ENCODE measurements at regions not wholly inside any gene's neighbourhood (a gene's known extent, or its start where the extent isn't known, plus 50 kb on each side); places are given as distances from the start of the nearest gene placed in this dataset.

DNA sequence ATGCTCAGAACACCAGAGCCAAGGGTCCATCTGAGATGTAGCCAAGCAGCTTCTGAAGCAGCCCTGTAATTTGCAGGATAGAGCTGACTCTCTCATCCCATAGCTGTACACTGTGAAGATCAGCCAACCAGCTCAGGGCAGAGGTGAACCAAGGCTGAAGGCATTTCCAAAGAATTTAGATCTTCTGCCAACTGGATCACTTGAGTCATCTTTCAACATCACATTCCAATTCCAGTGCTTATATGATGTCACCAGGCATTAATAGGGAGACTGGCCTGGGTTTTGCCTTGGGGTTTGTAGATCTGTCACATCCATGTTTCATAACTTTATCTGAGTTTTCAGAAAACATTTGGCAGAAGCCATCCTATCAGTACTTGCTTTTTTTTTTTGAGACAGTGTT is 98.2 kb downstream of the NR2F2 start:
- Histone ChIP-seq H3K27ac (no peak overlapping the region), H3K4me3 (no peak overlapping the region), H3K4me1 (ENCODE audit: insufficient read depth) (no peaks in the 10 kb centered on the region), H3K27me3 (no peaks in the 10 kb centered on the region), H3K36me3 (no peaks in the 10 kb centered on the region), H3K9me3 (no peaks in the 10 kb centered on the region)
- DNase-seq = no peak
- TF ChIP-seq, protein P1, sequence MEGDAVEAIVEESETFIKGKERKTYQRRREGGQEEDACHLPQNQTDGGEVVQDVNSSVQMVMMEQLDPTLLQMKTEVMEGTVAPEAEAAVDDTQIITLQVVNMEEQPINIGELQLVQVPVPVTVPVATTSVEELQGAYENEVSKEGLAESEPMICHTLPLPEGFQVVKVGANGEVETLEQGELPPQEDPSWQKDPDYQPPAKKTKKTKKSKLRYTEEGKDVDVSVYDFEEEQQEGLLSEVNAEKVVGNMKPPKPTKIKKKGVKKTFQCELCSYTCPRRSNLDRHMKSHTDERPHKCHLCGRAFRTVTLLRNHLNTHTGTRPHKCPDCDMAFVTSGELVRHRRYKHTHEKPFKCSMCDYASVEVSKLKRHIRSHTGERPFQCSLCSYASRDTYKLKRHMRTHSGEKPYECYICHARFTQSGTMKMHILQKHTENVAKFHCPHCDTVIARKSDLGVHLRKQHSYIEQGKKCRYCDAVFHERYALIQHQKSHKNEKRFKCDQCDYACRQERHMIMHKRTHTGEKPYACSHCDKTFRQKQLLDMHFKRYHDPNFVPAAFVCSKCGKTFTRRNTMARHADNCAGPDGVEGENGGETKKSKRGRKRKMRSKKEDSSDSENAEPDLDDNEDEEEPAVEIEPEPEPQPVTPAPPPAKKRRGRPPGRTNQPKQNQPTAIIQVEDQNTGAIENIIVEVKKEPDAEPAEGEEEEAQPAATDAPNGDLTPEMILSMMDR (IDR thresholded peaks at IDR 0.05) = no peak
- TF ChIP-seq POLR2A (IDR thresholded peaks at IDR 0.05) (no peak), EP300 (IDR thresholded peaks at IDR 0.05) (no peak)
- intact Hi-C loops (cut with DNase I) = no loop called here

DNA sequence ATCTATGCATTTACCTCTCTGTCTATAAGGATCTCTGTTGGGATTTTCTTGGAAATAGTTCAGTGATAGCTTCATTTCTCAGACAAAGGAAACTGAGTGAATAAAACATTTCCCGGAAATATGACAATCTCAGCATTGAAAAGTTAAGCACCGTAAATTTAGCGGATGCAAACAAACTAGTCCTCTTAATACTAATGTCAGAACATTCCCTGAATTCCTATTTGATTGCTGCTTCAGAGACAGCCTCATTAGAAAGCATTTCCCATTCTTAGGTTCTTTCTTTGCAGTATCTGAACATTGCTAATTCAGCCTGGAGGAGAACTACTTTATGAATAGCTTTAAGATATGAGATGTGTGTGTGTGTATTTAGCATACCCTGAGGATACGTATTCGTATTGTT is 101.3 kb downstream of the NR2F2 start:
- WGBS, 3 donors = 67 to 77% (median 76%) methylated on average over 5 of the region's 5 CpGs
- H3K36me3 ChIP-seq = no peaks in the 10 kb centered on the region
- no peak overlapping the region for H3K27ac ChIP-seq
- DNase-seq = no peak
- TF ChIP-seq, protein P1 (IDR thresholded peaks at IDR 0.05) = no peak
- TF ChIP-seq EP300 (IDR thresholded peaks at IDR 0.05) (no peak), POLR2A (IDR thresholded peaks at IDR 0.05) (no peak)
- no peaks in the 10 kb centered on the region for H3K27me3 ChIP-seq
- H3K4me1 ChIP-seq (ENCODE audit: insufficient read depth) = no peaks in the 10 kb centered on the region
- no peak overlapping the region for H3K4me3 ChIP-seq
- H3K9me3 ChIP-seq = no peaks in the 10 kb centered on the region
- intact Hi-C loops (cut with DNase I) = no loop called here

DNA sequence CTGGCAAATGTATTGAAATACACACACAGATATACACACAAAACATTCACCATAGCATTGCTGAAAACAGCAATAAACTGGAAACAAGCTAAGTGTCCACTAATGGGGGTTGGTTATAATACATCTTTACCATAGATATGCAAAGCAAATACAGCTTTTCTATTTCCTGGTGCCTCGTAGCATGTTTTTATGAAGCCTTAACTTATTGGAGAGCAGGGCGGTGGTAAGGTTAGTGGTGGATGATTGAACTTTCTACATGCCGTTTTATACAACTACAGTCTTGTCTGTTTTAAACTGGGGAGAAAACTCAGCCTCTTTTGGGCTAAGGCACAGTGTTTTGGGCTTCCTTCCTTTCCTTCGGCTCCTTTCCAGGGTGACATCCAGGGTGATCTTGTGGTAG is 104.5 kb downstream of the NR2F2 start:
- WGBS, 3 donors = 87 to 93% (median 92%) methylated on average over 4 of the region's 4 CpGs

DNA sequence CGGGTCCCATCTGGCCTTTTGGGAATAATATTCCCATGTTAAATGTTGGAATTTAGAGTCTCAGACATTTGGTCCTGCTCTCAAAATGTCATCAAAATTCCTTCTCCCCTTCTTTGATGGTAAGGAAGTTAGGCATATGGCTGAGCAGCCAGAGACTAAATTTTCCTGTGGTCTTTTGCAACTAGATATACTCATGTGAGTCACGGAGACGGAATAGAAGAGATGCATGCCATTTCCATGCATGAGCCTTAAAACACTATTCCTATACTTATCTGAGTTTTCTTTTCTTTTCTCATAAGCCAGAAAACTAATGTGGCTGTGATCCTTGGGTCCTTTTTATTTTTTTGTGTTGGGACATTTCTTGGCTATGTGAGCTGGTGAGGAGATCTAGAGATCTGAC is 105.3 kb downstream of the NR2F2 start:
- WGBS, 3 donors = 87 to 91% (median 90%) methylated on average over 3 of the region's 3 CpGs
- Histone ChIP-seq H3K36me3 (no peaks in the 10 kb centered on the region), H3K27me3 (no peaks in the 10 kb centered on the region), H3K9me3 (no peaks in the 10 kb centered on the region), H3K4me1 (ENCODE audit: insufficient read depth) (no peaks in the 10 kb centered on the region), H3K27ac (no peak overlapping the region), H3K4me3 (no peak overlapping the region)
- intact Hi-C loops (cut with DNase I) = no loop called here
- no peak for DNase-seq
- TF ChIP-seq POLR2A (IDR thresholded peaks at IDR 0.05) = no peak
- TF ChIP-seq EP300 (IDR thresholded peaks at IDR 0.05) = no peak

More for the DNA sequence above, 104.5 kb downstream of the NR2F2 start:
- DNase-seq = no peak
- H3K27ac ChIP-seq = no peak overlapping the region
- H3K4me1 ChIP-seq (ENCODE audit: insufficient read depth) = no peaks in the 10 kb centered on the region
- intact Hi-C loops (cut with DNase I) = no loop called here
- no peak overlapping the region for H3K4me3 ChIP-seq
- H3K9me3 ChIP-seq = no peaks in the 10 kb centered on the region
- H3K36me3 ChIP-seq = no peaks in the 10 kb centered on the region
- no peak for TF ChIP-seq POLR2A (IDR thresholded peaks at IDR 0.05)
- TF ChIP-seq, protein P1 (IDR thresholded peaks at IDR 0.05) = no peak
- no peak for TF ChIP-seq EP300 (IDR thresholded peaks at IDR 0.05)
- no peaks in the 10 kb centered on the region for H3K27me3 ChIP-seq

DNA sequence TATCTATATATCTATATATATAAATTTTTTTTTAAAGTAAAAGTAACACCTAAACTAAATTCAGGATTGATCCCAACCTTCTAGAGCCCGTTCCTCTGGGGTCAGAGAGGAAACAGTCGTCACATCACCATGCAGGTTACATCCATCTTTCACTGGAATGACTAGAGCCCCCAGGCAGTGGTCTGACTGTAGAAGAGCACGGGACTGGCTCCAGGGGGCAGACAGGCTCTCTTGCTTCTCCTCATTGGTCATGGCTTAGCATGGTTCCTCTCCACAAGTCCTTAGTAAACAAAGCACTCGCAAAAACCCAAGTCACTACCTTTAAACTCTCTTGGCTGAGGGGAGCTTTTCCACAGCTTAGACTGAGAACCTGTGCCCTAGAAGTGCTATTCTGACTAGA is 110.5 kb downstream of the NR2F2 start:
- 88 to 92% (median 89%) methylated on average over 4 of the region's 4 CpGs for WGBS, 3 donors
- H3K27ac ChIP-seq = no peak overlapping the region
- no peaks in the 10 kb centered on the region for H3K27me3 ChIP-seq
- no peak for TF ChIP-seq EP300 (IDR thresholded peaks at IDR 0.05)
- no peak for TF ChIP-seq POLR2A (IDR thresholded peaks at IDR 0.05)
- TF ChIP-seq, protein P1 (IDR thresholded peaks at IDR 0.05) = no peak
- no peak for DNase-seq
- H3K9me3 ChIP-seq = no peaks in the 10 kb centered on the region
- H3K36me3 ChIP-seq = no peaks in the 10 kb centered on the region
- H3K4me1 ChIP-seq (ENCODE audit: insufficient read depth) = no peaks in the 10 kb centered on the region
- intact Hi-C loops (cut with DNase I) = no loop called here
- H3K4me3 ChIP-seq = no peak overlapping the region

Data from ovary (tissue), 7 donors.